H1 (cell line): ENCODE measurements at regions not wholly inside any gene's neighbourhood (a gene's known extent, or its start where the extent isn't known, plus 50 kb on each side); places are given as distances from the start of the nearest gene placed in this dataset.

ENCODE experiments used
- BCL11A ChIP-seq, 2 experiments: IDR thresholded peaks; one replicate each; pipeline ENCODE4 v1.6.1; 2011; ENCODE audit warnings: low read depth in 2 of 2, low read length in 2 of 2, mild to moderate bottlenecking in 2 of 2
- CBX5 ChIP-seq: fragments of 300-800, 300-1000 bp; sonication (generic); IDR thresholded peaks from 2 replicates; pipeline ENCODE4 v1.7.1; 2016; ENCODE audit warnings: antibody characterized with exemption, low read length, low read depth
- CHD7 ChIP-seq: fragments of 300-600 bp; sonication (generic); IDR thresholded peaks from 2 replicates; pipeline ENCODE4 v1.7.1; 2012; ENCODE audit warnings: low read length, moderate library complexity, mild to moderate bottlenecking, inconsistent platforms; ENCODE audit not compliant: insufficient replicate concordance
- CTBP2 ChIP-seq: IDR thresholded peaks from 2 replicates; pipeline ENCODE4 v1.7.0; 2011; ENCODE audit warnings: borderline replicate concordance, mild to moderate bottlenecking, moderate library complexity, mixed read lengths, low read length; ENCODE audit not compliant: insufficient read depth, insufficient read length
- GABPA ChIP-seq: IDR thresholded peaks from 2 replicates; pipeline ENCODE4 v1.6.1; 2011; ENCODE audit warnings: mild to moderate bottlenecking, low read length, moderate library complexity, borderline replicate concordance; ENCODE audit not compliant: insufficient read depth
- RAD21 ChIP-seq, 2 experiments: IDR thresholded peaks in 1 of 2; conservative IDR thresholded peaks in 1 of 2; 2 replicates each; pipeline ENCODE4 v1.6.1; 2011; ENCODE audit warnings: low read depth in 2 of 2, low read length in 2 of 2, improper control_type of control experiment in 1 of 2, inconsistent platforms in 1 of 2, mild to moderate bottlenecking in 1 of 2, moderate library complexity in 1 of 2
- RFX5 ChIP-seq: IDR thresholded peaks from 2 replicates; pipeline ENCODE4 v1.6.1; 2011; ENCODE audit warnings: low read depth, low read length, improper control_type of control experiment, borderline replicate concordance
- SAP30 ChIP-seq: fragments of 300-600 bp; sonication (generic); IDR thresholded peaks from 2 replicates; pipeline ENCODE4 v1.7.1; 2012; ENCODE audit warnings: low read length, moderate library complexity, mild to moderate bottlenecking, inconsistent platforms; ENCODE audit not compliant: insufficient read depth, insufficient replicate concordance
- SIN3A ChIP-seq, 2 experiments: IDR thresholded peaks in 1 of 2; conservative IDR thresholded peaks in 1 of 2; 2 replicates each; pipeline ENCODE4 v1.6.1; 2011 to 2012; ENCODE audit warnings: low read length in 2 of 2, improper control_type of control experiment in 1 of 2, low read depth in 1 of 2, mild to moderate bottlenecking in 1 of 2
- TAF7 ChIP-seq: optimal IDR thresholded peaks from 2 replicates; pipeline ENCODE3; 2011; ENCODE audit warnings: low read depth, mild to moderate bottlenecking, inconsistent platforms, low read length, moderate library complexity, borderline replicate concordance
- TBP ChIP-seq: IDR thresholded peaks from 2 replicates; pipeline ENCODE4 v1.6.1; 2011; ENCODE audit warnings: low read depth, low read length, improper control_type of control experiment

- TF ChIP-seq CHD7: no peak
- TF ChIP-seq TBP: no peak
- no peak for TF ChIP-seq CBX5
- no peak for TF ChIP-seq CTBP2
- TF ChIP-seq GABPA: no peak
- no peak for TF ChIP-seq SIN3A (conservative IDR thresholded peaks at IDR 0.05 in 1 of 2, IDR thresholded peaks at IDR 0.05 in 1 of 2; ENCODE audit: low read depth in 1 of 2, low read length in 2 of 2)
- no peak for TF ChIP-seq RAD21 (IDR thresholded peaks at IDR 0.05 in 1 of 2, conservative IDR thresholded peaks at IDR 0.05 in 1 of 2; ENCODE audit: low read depth in 2 of 2, low read length in 2 of 2)
- TF ChIP-seq TAF7: no peak
- TF ChIP-seq SAP30: no peak
- no peak for TF ChIP-seq BCL11A (IDR thresholded peaks at IDR 0.05; ENCODE audit: low read depth in 2 of 2, low read length in 2 of 2)
- no peak for TF ChIP-seq RFX5
Observed at GRCh38 chr3:102063572-102063971, 214.3 kb downstream of the NFKBIZ start (continued).
